ENCODE measurements at regions not wholly inside any gene's neighbourhood (a gene's known extent, or its start where the extent isn't known, plus 50 kb on each side); places are given as distances from the start of the nearest gene placed in this dataset.

DNA sequence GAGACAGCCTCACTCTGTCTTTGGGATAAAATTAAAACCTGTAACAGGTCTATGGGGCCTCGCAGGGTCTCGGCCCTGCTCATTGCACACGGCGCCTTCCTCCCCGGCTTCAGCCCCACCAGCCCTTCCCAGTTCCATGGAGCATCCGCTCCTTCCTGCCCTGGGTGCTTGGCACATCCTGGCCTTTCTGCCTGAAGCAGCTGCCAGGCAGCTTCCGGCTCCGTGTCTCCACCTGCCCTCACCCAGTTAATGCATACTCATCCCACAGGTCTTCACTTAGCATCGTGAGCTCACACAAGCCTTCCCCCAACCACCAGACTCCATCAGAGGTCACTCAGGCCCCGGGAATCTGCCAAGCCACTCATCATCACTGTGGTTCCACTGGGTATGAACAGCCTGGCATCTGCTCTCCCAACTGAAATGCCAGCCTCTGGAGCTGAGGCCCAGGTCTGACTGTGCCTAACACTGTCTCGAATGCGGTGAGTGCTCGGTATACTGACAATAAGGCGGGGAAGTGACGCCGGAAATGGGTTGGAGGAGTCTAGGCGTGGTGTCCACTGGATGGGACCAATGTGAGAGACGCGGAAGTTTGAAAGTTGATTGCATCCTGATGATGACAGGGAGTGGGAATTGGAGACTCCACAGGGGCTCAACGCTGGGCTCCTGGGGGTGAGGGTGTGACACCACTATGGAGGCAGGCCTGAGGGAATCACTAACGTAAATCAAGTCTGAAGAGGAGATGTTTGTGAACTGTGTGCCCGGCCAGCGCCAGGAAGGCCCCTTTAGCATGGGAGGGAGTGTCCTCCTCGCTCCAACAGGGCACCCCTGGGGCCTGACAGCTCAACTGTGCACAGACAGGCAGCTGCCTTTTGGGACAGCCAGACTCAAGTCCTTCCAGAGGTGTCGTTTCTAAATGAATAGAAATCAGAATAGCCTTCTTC lies 245.8 kb downstream of the TTLL2 start:
- Histone ChIP-seq H3K4me3 (replicated peaks in 1 of 2; ENCODE audit: low read depth in 1 of 2, low read length in 2 of 2) (no peak overlapping the region), H3K9me3 (ENCODE audit: control insufficient read depth in 1 of 2, insufficient read depth in 1 of 2, low read depth in 1 of 2, low read length in 2 of 2) (no peaks in the 10 kb centered on the region), H3K4me1 (ENCODE audit: control insufficient read depth in 1 of 2, insufficient read depth in 2 of 2, low read length in 2 of 2) (peaks cover 0 to 7% of the 10 kb centered on the region in 2 experiments; a peak in 1 of 4 replicates), H3K9me2 (ENCODE audit: insufficient read depth) (no peaks in the 10 kb centered on the region), H3K9ac (ENCODE audit: low read length) (no peak overlapping the region), H3K27me3 (ENCODE audit: insufficient read depth, low read length) (no peaks in the 10 kb centered on the region), H3K79me2 (ENCODE audit: insufficient read depth, low read length) (no peaks in the 10 kb centered on the region), H3K4me2 (ENCODE audit: low read length) (no peak overlapping the region), H3K27ac (ENCODE audit: low read depth, low read length) (no peak overlapping the region), H3K36me3 (ENCODE audit: control insufficient read depth in 1 of 2, insufficient read depth in 2 of 2, low read length in 2 of 2) (no peaks in the 10 kb centered on the region), H2AFZ (ENCODE audit: low read depth, low read length, poor library complexity, severe bottlenecking) (no peak overlapping the region), H4K20me1 (ENCODE audit: insufficient read depth) (no peaks in the 10 kb centered on the region)
- ChIA-PET POLR2A (no interaction called here), CTCF (no interaction called here), RAD21 (ENCODE audit: low non-redundant PET in 1 of 2, low total read pairs in 2 of 2, uncharacterized antibody in 2 of 2, unreplicated experiment in 2 of 2) (no interaction called here)
- ATAC-seq = no peak
- TF ChIP-seq FOSL1 (IDR thresholded peaks at IDR 0.05; ENCODE audit: low read depth) = no peak
- no peak for TF ChIP-seq EZH2phosphoT487 (IDR thresholded peaks at IDR 0.05; ENCODE audit: borderline replicate concordance)
- no peak for TF ChIP-seq CEBPB (IDR thresholded peaks at IDR 0.05; ENCODE audit: low read depth)
- no peak for TF ChIP-seq POLR2AphosphoS5 (IDR thresholded peaks at IDR 0.05; ENCODE audit: low read depth, low read length)
- TF ChIP-seq POLR2A (IDR thresholded peaks at IDR 0.05; ENCODE audit: borderline replicate concordance, extremely low read depth, insufficient read depth, insufficient read length) = no peak
- TF ChIP-seq ELF1 (IDR thresholded peaks at IDR 0.05; ENCODE audit: borderline replicate concordance, low read depth) = no peak
- no peak for TF ChIP-seq RAD21 (IDR thresholded peaks at IDR 0.05; ENCODE audit: low read depth)
- TF ChIP-seq SRF (IDR thresholded peaks at IDR 0.05; ENCODE audit: low read depth) = no peak
- TF ChIP-seq, protein P1, sequence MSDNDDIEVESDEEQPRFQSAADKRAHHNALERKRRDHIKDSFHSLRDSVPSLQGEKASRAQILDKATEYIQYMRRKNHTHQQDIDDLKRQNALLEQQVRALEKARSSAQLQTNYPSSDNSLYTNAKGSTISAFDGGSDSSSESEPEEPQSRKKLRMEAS (IDR thresholded peaks at IDR 0.05) = no peak
- no peak for TF ChIP-seq EGR1 (IDR thresholded peaks at IDR 0.05; ENCODE audit: low read depth)
- TF ChIP-seq, protein P2, sequence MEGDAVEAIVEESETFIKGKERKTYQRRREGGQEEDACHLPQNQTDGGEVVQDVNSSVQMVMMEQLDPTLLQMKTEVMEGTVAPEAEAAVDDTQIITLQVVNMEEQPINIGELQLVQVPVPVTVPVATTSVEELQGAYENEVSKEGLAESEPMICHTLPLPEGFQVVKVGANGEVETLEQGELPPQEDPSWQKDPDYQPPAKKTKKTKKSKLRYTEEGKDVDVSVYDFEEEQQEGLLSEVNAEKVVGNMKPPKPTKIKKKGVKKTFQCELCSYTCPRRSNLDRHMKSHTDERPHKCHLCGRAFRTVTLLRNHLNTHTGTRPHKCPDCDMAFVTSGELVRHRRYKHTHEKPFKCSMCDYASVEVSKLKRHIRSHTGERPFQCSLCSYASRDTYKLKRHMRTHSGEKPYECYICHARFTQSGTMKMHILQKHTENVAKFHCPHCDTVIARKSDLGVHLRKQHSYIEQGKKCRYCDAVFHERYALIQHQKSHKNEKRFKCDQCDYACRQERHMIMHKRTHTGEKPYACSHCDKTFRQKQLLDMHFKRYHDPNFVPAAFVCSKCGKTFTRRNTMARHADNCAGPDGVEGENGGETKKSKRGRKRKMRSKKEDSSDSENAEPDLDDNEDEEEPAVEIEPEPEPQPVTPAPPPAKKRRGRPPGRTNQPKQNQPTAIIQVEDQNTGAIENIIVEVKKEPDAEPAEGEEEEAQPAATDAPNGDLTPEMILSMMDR (IDR thresholded peaks at IDR 0.05 in 2 of 3, conservative IDR thresholded peaks at IDR 0.05 in 1 of 3; ENCODE audit: borderline replicate concordance in 1 of 3, insufficient read depth in 1 of 3, low read depth in 2 of 3, low read length in 2 of 3) = no peak
- no peak for TF ChIP-seq SP1 (IDR thresholded peaks at IDR 0.05; ENCODE audit: low read depth)
- no peak for TF ChIP-seq EZH2 (IDR thresholded peaks at IDR 0.05)
- TF ChIP-seq, protein P3, sequence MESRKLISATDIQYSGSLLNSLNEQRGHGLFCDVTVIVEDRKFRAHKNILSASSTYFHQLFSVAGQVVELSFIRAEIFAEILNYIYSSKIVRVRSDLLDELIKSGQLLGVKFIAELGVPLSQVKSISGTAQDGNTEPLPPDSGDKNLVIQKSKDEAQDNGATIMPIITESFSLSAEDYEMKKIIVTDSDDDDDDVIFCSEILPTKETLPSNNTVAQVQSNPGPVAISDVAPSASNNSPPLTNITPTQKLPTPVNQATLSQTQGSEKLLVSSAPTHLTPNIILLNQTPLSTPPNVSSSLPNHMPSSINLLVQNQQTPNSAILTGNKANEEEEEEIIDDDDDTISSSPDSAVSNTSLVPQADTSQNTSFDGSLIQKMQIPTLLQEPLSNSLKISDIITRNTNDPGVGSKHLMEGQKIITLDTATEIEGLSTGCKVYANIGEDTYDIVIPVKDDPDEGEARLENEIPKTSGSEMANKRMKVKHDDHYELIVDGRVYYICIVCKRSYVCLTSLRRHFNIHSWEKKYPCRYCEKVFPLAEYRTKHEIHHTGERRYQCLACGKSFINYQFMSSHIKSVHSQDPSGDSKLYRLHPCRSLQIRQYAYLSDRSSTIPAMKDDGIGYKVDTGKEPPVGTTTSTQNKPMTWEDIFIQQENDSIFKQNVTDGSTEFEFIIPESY (IDR thresholded peaks at IDR 0.05; ENCODE audit: extremely low read depth, insufficient replicate concordance, low read length) = no peak
- TF ChIP-seq ZFX (IDR thresholded peaks at IDR 0.05) = no peak
- no peak for TF ChIP-seq CBX3 (IDR thresholded peaks at IDR 0.05; ENCODE audit: low read depth)
- no peak for TF ChIP-seq TCF7L2 (IDR thresholded peaks at IDR 0.05; ENCODE audit: borderline replicate concordance, extremely low read depth, insufficient read depth, insufficient read length)
- TF ChIP-seq, protein P4, sequence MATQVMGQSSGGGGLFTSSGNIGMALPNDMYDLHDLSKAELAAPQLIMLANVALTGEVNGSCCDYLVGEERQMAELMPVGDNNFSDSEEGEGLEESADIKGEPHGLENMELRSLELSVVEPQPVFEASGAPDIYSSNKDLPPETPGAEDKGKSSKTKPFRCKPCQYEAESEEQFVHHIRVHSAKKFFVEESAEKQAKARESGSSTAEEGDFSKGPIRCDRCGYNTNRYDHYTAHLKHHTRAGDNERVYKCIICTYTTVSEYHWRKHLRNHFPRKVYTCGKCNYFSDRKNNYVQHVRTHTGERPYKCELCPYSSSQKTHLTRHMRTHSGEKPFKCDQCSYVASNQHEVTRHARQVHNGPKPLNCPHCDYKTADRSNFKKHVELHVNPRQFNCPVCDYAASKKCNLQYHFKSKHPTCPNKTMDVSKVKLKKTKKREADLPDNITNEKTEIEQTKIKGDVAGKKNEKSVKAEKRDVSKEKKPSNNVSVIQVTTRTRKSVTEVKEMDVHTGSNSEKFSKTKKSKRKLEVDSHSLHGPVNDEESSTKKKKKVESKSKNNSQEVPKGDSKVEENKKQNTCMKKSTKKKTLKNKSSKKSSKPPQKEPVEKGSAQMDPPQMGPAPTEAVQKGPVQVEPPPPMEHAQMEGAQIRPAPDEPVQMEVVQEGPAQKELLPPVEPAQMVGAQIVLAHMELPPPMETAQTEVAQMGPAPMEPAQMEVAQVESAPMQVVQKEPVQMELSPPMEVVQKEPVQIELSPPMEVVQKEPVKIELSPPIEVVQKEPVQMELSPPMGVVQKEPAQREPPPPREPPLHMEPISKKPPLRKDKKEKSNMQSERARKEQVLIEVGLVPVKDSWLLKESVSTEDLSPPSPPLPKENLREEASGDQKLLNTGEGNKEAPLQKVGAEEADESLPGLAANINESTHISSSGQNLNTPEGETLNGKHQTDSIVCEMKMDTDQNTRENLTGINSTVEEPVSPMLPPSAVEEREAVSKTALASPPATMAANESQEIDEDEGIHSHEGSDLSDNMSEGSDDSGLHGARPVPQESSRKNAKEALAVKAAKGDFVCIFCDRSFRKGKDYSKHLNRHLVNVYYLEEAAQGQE (IDR thresholded peaks at IDR 0.05; ENCODE audit: low read depth) = no peak
- no peak for DNase-seq (ENCODE audit: low read depth, low spot score)
- intact Hi-C loops (cut with micrococcal nuclease) = no loop called here
- no TSS peak for BruUV-seq (replicated peaks)

Data from HCT116 (cell line).